ENCODE measurements at regions not wholly inside any gene's neighbourhood (a gene's known extent, or its start where the extent isn't known, plus 50 kb on each side); places are given as distances from the start of the nearest gene placed in this dataset.

GRCh38 chr2:129462967-129463366, 516.5 kb upstream of the RAB6C start:
- Mint-ChIP-seq H3K27me3 (peaks cover 16% of the 10 kb centered on the region), H3K4me1 (ENCODE audit: low read depth) (no peaks in the 10 kb centered on the region), H3K9me3 (ENCODE audit: low read depth) (no peaks in the 10 kb centered on the region), H3K27ac (no peak overlapping the region), H3K4me3 (ENCODE audit: low read depth) (no peak overlapping the region), H3K36me3 (ENCODE audit: insufficient read depth) (no peaks in the 10 kb centered on the region)
- DNase-seq (ENCODE audit: low spot score, unreplicated experiment): no peak
- TF ChIP-seq CTCF (IDR thresholded peaks at IDR 0.05; ENCODE audit: unreplicated experiment): no peak

GRCh38 chr2:129464036-129464435, 515.4 kb upstream of the RAB6C start:
- DNase-seq (ENCODE audit: low spot score, unreplicated experiment): no peak
- Mint-ChIP-seq H3K4me3 (ENCODE audit: low read depth) (no peak overlapping the region), H3K27ac (no peak overlapping the region), H3K4me1 (ENCODE audit: low read depth) (no peaks in the 10 kb centered on the region), H3K27me3 (peaks cover 22% of the 10 kb centered on the region), H3K9me3 (ENCODE audit: low read depth) (no peaks in the 10 kb centered on the region), H3K36me3 (ENCODE audit: insufficient read depth) (no peaks in the 10 kb centered on the region)
- TF ChIP-seq CTCF (IDR thresholded peaks at IDR 0.05; ENCODE audit: unreplicated experiment): no peak

- DNase-seq (ENCODE audit: low spot score, unreplicated experiment): no peak
- no peak for TF ChIP-seq CTCF (IDR thresholded peaks at IDR 0.05; ENCODE audit: unreplicated experiment)
- Mint-ChIP-seq H3K36me3 (ENCODE audit: insufficient read depth) (no peaks in the 10 kb centered on the region), H3K4me3 (ENCODE audit: low read depth) (no peak overlapping the region), H3K9me3 (ENCODE audit: low read depth) (no peaks in the 10 kb centered on the region), H3K4me1 (ENCODE audit: low read depth) (no peaks in the 10 kb centered on the region), H3K27ac (no peak overlapping the region), H3K27me3 (peaks cover 24% of the 10 kb centered on the region)
These were observed 514.8 kb upstream of the RAB6C start for GRCh38 chr2:129464631-129465030.

GRCh38 chr2:129465045-129465444, 514.4 kb upstream of the RAB6C start:
- no peak for TF ChIP-seq CTCF (IDR thresholded peaks at IDR 0.05; ENCODE audit: unreplicated experiment)
- Mint-ChIP-seq H3K9me3 (ENCODE audit: low read depth) (no peaks in the 10 kb centered on the region), H3K4me1 (ENCODE audit: low read depth) (no peaks in the 10 kb centered on the region), H3K27ac (no peak overlapping the region), H3K27me3 (peaks cover 24% of the 10 kb centered on the region), H3K36me3 (ENCODE audit: insufficient read depth) (no peaks in the 10 kb centered on the region), H3K4me3 (ENCODE audit: low read depth) (no peak overlapping the region)
- no peak for DNase-seq (ENCODE audit: low spot score, unreplicated experiment)

- no peaks in the 10 kb centered on the region for H3K36me3 Mint-ChIP-seq (ENCODE audit: insufficient read depth)
- TF ChIP-seq CTCF (IDR thresholded peaks at IDR 0.05; ENCODE audit: unreplicated experiment): no peak
- no peaks in the 10 kb centered on the region for H3K9me3 Mint-ChIP-seq (ENCODE audit: low read depth)
- no peak overlapping the region for H3K27ac Mint-ChIP-seq
- H3K4me3 Mint-ChIP-seq (ENCODE audit: low read depth): no peak overlapping the region
- peaks cover 24% of the 10 kb centered on the region for H3K27me3 Mint-ChIP-seq
- H3K4me1 Mint-ChIP-seq (ENCODE audit: low read depth): no peaks in the 10 kb centered on the region
- no peak for DNase-seq (ENCODE audit: low spot score, unreplicated experiment)
These were observed 513.1 kb upstream of the RAB6C start for GRCh38 chr2:129466389-129466788.
